ENCODE measurements at regions not wholly inside any gene's neighbourhood (a gene's known extent, or its start where the extent isn't known, plus 50 kb on each side); places are given as distances from the start of the nearest gene placed in this dataset.

DNA sequence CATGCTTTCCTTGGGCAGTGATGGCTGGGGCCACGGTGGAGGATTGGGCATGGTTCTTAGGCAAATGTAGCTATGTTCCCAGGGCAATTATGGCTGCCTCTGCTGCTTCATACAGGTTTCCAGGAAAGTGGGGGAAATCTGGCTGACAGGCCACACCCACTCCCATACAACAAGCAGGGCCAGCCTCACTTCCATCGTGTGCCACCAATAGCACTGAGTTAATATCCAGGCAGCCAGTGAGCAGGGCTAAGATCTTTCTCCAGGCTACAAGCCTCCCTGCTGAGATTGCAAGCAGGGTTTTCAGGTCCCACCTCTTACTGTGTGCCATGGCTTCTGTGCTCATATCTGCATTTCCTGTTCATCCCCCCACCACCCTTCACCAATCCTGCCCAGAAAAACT, 1291.9 kb downstream of the SI start:
- TF ChIP-seq CTCF (IDR thresholded peaks at IDR 0.05; ENCODE audit: insufficient read depth, missing control alignments) = no peak
- no peak for DNase-seq (ENCODE audit: insufficient read length, low spot score)
- no peak for FAIRE-seq

- peak; percentile 21 for TF ChIP-seq CTCF (IDR thresholded peaks at IDR 0.05; ENCODE audit: insufficient read depth, missing control alignments)
- DNase-seq (ENCODE audit: insufficient read length, low spot score) (no peak), FAIRE-seq (no peak)
These were observed 1292.6 kb downstream of the SI start for GRCh38 chr3:163785693-163786092.

DNA sequence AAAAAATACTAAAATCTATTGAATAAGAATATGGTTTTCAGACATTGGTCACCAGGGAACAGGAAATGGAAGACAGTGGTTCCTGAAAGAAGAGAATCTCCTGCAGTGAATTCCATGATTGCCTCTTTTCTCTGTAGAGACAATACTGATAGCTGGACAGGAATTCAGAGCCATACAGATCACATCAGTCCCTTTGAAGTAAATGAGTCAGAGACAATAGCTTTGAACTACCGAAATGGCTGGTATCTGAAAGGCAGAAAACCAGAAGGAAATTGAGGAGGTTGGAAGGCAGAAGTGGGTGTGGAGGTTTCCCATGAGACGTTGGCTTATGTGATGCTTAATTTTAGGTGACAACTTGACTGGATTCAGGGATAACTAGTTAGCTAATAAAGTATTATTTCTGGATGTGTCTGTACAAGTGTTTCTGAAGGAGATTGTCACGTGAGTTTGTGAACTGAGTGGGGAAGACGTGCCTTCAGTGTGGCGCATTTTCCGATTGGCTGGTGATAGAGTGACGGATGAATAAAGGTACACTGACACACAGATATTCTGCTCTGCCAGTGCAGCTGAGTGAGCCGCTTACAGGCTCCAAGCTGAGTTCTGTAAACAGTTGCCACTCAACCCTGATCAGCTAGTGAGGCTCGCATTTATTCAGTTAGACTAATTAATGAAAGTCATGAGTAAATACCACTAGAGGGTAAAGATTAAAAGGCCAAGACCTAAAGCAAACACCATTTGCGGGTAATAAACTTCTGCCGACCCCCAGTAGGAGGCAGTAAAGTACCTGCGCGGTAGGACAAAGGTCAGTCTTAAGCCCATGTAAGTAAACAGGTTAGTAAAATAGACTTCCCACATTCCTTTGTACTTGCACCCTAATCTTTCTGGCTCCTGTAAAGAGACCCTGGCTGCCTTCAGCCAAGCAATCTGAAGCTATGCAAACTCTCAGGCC, 1298.6 kb downstream of the SI start:
- FAIRE-seq (no peak), DNase-seq (ENCODE audit: insufficient read length, low spot score) (no peak)
- TF ChIP-seq CTCF (IDR thresholded peaks at IDR 0.05; ENCODE audit: insufficient read depth, missing control alignments) = no peak

- no peak for TF ChIP-seq CTCF (IDR thresholded peaks at IDR 0.05; ENCODE audit: insufficient read depth, missing control alignments)
- no peak for FAIRE-seq
These were observed 1301.6 kb downstream of the SI start for GRCh38 chr3:163776743-163777142.

GRCh38 chr3:163773136-163773535, 1305.2 kb downstream of the SI start:
- no peak for TF ChIP-seq CTCF (IDR thresholded peaks at IDR 0.05; ENCODE audit: insufficient read depth, missing control alignments)
- no peak for DNase-seq (ENCODE audit: insufficient read length, low spot score)
- FAIRE-seq = no peak

More at GRCh38 chr3:163776743-163777142, 1301.6 kb downstream of the SI start:
- DNase-seq (ENCODE audit: insufficient read length, low spot score) = no peak

- DNase-seq (ENCODE audit: insufficient read length, low spot score) (no peak), FAIRE-seq (no peak)
- TF ChIP-seq CTCF (IDR thresholded peaks at IDR 0.05; ENCODE audit: insufficient read depth, missing control alignments) = no peak
These were observed 1310.2 kb downstream of the SI start for GRCh38 chr3:163768048-163768447.

DNA sequence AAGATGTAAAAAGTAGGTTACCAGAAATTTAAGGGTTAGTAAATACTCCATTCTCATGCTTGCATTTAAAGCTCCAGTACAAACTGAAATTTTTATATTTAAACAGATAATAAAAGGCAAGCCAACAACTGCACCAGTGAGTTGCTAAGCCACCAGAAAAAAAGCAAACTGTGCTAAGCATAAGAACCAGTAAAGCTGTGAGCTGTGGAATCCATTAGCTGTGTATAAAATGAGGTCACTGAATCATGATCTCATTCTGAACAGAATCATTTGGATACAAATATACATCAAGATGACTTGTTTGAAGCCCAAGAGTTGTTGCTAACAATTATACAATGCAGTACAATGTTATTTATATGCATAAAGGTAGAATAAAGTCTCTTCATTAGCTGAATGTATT, 1312.2 kb downstream of the SI start:
- DNase-seq (ENCODE audit: insufficient read length, low spot score) (no peak), FAIRE-seq (no peak)
- TF ChIP-seq CTCF (IDR thresholded peaks at IDR 0.05; ENCODE audit: insufficient read depth, missing control alignments) = no peak
